ENCODE measurements at regions not wholly inside any gene's neighbourhood (a gene's known extent, or its start where the extent isn't known, plus 50 kb on each side); places are given as distances from the start of the nearest gene placed in this dataset.

- no peak for DNase-seq (ENCODE audit: low read depth)
- TF ChIP-seq CTCF (IDR thresholded peaks at IDR 0.05; ENCODE audit: insufficient read depth, low read length) = no peak
- H3K4me3 ChIP-seq (ENCODE audit: low read depth, low read length) = no peak overlapping the region
Observed at GRCh38 chr2:198498048-198498447, 693.7 kb downstream of the PLCL1 start.

- no peak overlapping the region for H3K4me3 ChIP-seq (ENCODE audit: low read depth, low read length)
- DNase-seq (ENCODE audit: low read depth) = no peak
- no peak for TF ChIP-seq CTCF (IDR thresholded peaks at IDR 0.05; ENCODE audit: insufficient read depth, low read length)
Observed at GRCh38 chr2:198494931-198495330, 690.5 kb downstream of the PLCL1 start.

- TF ChIP-seq CTCF (IDR thresholded peaks at IDR 0.05; ENCODE audit: insufficient read depth, low read length) = no peak
- H3K4me3 ChIP-seq (ENCODE audit: low read depth, low read length) = no peak overlapping the region
Observed at GRCh38 chr2:198490748-198491147, 686.4 kb downstream of the PLCL1 start.

GRCh38 chr2:198488964-198489363, 684.6 kb downstream of the PLCL1 start:
- H3K4me3 ChIP-seq (ENCODE audit: low read depth, low read length) = no peak overlapping the region
- no peak for TF ChIP-seq CTCF (IDR thresholded peaks at IDR 0.05; ENCODE audit: insufficient read depth, low read length)
- DNase-seq (ENCODE audit: low read depth) = no peak

More at GRCh38 chr2:198490748-198491147, 686.4 kb downstream of the PLCL1 start:
- no peak for DNase-seq (ENCODE audit: low read depth)

- TF ChIP-seq CTCF (IDR thresholded peaks at IDR 0.05; ENCODE audit: insufficient read depth, low read length) = no peak
- no peak overlapping the region for H3K4me3 ChIP-seq (ENCODE audit: low read depth, low read length)
- DNase-seq (ENCODE audit: low read depth) = no peak
Observed at GRCh38 chr2:198483051-198483450, 678.7 kb downstream of the PLCL1 start.

GRCh38 chr2:198479065-198479464, 674.7 kb downstream of the PLCL1 start:
- H3K4me3 ChIP-seq (ENCODE audit: low read depth, low read length) = no peak overlapping the region
- no peak for TF ChIP-seq CTCF (IDR thresholded peaks at IDR 0.05; ENCODE audit: insufficient read depth, low read length)
- DNase-seq (ENCODE audit: low read depth) = no peak

GRCh38 chr2:198478361-198478760, 674.0 kb downstream of the PLCL1 start:
- no peak for TF ChIP-seq CTCF (IDR thresholded peaks at IDR 0.05; ENCODE audit: insufficient read depth, low read length)
- no peak for DNase-seq (ENCODE audit: low read depth)
- no peak overlapping the region for H3K4me3 ChIP-seq (ENCODE audit: low read depth, low read length)

Measured in fibroblast of the aortic adventitia (primary cell).